Posterior vena cava (tissue), 2 donors: ENCODE measurements at regions not wholly inside any gene's neighbourhood (a gene's known extent, or its start where the extent isn't known, plus 50 kb on each side); places are given as distances from the start of the nearest gene placed in this dataset.
"Not testable (repeated sequence)": the region's sequence is repeated elsewhere in the genome, so short reads cannot be mapped to it uniquely, and the experiment has no call there.

Experiments used
- DNase-seq: peaks from one replicate; pipeline ENCODE4 v3.0.0-alpha.2; 2020; ENCODE audit warnings: low spot score
- intact Hi-C, 2 donors: fragments of 100-400 bp; cut with DNase I; formaldehyde crosslinking; loops; one replicate each; pipeline versions ENCODE4 v1.14.1 to v1.14.2; 2022 to 2023
- donor health status: DM: yes; HTN: yes; CAD: no.
- donor health status: DM: yes; HTN: yes; CAD: no.

DNA sequence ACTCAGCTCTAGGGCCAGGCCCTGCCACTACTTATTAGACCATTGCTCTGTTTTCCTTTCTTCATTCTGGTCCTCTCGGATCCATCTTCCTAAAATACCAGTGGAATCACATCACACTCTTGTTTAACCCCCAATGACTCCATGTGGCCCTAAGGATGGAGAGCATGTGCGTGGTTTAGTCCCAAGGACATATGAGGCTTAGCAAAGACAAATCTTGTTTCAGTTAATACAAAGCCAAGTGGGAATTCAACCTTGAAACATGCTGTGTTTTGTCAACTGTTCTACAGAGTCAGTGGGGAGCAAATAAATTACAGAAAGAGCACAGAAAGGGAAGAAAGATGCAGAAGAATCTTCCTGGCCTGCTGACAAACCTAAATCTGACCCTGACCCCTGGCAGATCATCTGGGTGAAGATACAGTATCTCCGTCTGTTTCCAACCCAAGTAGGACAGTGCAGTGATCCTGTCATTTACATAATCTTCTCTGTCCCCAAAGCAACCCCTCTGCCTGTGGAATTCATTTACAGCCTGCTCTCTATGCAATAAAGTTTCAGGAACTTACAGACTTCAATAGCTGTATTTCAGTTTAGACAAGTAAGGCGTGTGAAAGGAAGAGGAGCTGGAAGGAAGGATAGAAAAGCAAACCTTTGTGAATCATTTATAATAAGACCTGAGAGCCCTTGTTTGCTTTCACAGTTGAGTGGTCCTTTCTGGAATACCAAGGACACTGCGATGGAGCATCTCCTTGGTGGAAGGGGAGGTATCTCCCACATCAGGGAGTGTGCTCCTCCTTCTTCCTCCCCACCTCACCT, 144.0 kb downstream of the THBS2 start:
- no peak for DNase-seq
- intact Hi-C loops, result no loop called here

DNA sequence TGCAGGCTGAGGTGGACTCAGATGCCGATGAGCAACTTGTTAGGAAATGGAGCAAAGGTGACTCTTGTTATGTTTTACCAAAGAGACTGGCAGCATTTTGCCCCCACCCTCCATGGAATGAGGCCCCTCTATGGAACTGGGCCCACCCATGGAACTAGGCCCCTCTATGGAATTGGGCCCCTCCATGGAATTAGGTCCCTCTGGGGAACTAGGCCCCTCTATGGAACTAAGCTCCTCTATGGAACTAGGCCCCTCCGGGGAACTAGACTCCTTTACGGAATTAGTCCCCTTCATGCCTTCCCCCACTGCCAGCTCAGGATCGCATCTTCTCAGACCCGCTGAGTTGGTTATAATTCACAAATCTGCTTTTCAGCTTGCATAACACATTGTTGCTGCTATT, 144.9 kb downstream of the THBS2 start:
- DNase-seq, result no peak

DNA sequence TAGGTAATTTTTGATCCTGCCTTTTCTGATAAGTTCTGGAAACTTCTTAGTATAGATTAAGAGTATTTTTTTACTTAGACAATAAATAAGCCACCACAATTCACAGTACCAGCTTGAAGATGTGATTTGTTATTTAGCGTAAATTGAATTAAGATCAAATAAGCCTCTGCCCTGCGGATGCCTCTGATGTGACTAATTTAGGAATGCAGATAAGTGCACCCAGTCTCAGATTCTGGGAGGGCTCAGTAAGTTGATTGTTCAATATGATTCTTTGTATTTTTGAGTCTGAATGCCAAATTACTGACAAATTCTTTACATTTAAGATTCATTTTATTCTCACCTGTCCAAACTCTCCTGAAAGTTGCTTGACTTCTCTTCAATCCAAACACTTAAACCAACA, 147.5 kb downstream of the THBS2 start:
- no peak for DNase-seq
- intact Hi-C loops, result no loop called here

More for the DNA sequence above, 144.9 kb downstream of the THBS2 start:
- intact Hi-C loops, result no loop called here

DNA sequence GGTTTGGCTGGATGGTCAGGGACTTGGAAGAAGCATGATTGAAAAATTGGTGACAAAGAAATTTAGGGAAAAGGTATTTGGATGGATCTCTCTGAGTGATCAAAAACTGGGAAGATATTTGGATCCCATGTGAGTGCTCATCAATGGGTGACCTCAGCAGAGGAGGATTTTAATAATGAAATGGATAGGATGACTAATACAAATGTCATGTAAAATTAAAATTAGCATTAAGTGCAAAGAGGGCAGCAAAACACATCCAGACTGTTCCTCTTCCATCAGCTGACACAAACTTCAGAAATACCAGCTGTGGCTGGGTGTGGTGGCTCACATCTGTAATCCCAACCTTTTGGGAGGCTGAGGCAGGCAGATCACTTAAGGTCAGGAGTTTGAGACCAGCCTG, 151.7 kb downstream of the THBS2 start:
- no peak for DNase-seq
- intact Hi-C loops, result no loop called here

DNA sequence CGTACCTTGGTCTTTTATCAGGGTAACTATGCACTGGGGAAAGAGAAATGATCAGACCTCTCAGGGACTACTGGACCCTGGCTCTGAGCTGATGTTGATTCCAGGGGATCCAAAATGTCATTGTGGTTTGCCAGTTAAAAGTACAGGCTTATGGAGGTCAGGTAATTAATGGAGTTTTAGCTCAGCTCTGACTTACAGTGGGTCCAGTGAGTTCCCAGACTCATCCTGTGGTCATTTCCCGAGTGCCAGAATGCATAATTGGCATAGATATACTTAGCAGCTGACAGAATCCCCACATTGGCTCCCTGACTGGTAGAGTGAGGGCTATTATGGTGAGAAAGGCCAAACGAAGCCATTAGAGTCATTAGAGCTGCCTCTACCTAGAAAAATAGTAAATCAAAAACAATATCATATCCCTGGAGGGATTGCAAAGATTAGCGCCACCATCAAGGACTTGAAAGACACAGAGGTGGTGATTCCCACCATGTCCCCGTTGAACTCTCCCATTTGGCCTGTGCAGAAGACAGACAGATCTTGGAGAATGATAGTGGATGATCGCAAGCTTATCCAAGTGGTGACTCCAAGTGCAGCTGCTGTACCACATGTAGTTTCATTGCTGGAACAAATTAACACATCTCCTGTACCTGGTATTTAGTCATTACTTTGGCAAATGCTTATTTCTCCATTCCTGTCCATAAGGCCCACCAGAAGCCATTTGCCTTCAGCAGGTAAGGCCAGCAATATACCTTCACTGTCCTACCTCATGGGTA, 152.4 kb downstream of the THBS2 start:
- DNase-seq, result no peak
- intact Hi-C loops, result no loop called here

DNA sequence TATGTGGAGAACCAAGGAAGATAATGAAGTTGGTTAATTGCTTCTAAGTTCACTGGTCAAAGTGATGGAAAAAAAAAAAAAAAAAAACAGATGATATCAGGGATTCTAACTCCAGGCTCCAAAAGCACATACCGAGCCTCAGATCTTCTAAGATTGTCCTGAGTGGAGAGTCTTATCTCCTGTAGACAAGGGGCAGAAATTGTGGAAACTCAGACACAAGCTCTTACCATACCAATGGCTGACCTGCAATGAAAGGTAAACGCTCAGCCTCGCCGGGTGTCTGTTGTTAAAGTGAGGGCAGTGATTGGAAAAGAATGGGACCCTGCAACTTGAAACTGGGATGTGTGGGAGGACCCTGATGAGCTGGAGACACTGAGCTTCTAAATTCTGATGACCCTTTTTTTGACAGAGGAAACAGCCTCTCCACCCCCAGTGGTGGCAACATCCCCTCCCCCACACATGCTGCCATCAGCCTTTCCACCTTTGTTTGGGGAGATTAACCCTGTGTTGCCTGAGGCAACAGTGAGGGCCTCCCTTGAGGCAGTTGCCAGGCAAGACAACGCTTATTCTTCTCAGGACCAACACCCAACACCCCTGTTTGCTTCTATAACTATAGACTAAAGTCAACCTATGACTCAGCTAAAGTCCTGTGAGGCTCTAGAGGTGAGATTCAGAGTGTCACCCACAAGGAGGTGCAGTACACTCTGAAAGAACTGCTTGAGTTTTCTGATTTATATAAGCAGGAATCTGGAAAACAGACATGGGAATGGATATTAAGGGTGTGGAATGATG, 154.0 kb downstream of the THBS2 start:
- intact Hi-C loops, result no loop called here
- no peak for DNase-seq

DNA sequence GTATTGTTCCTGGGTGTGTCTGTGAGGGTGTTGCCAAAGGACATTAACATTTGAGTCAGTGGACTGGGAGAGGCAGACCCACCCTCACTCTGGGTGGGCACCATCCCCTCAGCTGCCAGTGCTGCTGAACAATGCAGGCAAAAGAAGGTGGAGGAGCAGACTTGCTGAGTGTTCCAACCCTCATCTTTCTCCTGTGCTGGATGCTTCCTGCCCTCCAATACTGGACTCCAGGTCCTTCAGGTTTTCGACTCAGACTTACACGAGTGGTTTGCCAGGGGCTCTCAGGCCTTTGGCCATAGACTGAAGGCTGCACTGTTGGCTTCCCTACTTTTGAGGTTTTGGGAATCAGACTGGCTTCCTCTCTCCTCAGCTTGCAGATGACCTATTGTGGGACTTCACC, 155.0 kb downstream of the THBS2 start:
- intact Hi-C loops, DNase-seq: not testable (repeated sequence)

DNA sequence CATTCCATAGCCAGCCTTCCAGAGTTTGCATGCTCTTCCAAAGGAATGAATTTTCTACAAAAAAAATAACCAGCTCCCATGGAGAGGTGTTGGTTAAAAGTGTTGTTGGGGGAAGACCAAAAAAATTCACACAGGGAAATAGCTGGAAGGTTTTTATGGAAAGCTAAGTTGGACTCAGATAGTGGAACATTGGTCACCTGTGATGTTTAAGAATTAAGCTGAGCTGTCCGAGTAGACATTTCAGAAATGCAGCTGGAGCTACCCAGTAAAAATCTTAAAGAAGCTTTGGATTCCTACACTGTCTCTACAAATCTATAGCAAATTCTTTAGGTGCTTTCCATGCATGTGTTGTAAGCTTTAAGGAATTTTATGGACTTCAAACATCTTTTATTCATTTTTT, 155.5 kb downstream of the THBS2 start:
- DNase-seq, result no peak
- intact Hi-C loops, result no loop called here

DNA sequence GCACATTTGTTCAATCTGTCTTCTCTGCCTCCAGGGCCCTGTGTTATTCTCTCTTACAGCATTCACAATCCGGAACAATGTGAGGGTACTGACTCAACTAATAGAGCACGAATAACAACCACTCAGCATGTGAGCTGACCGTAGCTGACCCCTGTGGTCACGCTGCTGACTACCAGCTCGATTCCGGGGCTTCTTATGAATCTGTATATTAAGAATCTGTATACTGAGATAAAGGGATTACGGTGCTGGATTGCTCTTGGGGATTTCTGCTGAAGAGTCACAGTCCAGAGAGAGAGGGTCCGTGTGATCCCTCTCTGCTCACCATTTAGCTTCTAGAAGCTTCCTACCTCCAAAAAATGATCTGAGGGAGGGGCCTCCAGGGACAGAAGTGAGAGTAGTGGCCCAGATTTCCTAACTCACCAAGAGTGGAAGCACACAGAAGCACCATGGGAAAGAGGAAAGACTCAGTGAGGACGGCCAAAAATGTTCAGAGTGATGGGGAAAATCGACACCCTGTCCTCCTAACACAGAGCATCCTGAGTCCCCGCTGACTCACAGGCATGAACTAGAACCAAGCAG, 156.2 kb downstream of the THBS2 start:
- DNase-seq, result no peak
- intact Hi-C loops, result no loop called here

DNA sequence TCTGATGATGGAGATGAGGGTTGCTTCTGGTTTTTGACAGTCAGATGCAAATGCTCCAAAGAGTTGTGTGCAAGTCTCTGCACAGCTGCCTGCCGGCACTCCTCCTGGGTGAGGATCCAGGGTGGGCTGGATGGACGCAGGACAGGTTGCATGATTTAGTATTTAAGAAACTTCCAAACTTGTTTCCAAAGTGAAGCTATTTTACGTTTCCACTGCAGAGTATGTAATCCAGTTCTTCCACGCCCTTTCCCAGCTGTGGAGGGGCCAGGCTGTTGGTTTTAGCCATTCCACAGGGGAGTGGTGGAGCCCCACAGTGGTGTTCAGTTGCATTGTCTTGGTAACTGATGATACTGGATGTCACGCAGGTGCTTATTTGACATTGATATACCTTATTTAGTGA, 157.3 kb downstream of the THBS2 start:
- intact Hi-C loops, result no loop called here
- DNase-seq, result no peak

DNA sequence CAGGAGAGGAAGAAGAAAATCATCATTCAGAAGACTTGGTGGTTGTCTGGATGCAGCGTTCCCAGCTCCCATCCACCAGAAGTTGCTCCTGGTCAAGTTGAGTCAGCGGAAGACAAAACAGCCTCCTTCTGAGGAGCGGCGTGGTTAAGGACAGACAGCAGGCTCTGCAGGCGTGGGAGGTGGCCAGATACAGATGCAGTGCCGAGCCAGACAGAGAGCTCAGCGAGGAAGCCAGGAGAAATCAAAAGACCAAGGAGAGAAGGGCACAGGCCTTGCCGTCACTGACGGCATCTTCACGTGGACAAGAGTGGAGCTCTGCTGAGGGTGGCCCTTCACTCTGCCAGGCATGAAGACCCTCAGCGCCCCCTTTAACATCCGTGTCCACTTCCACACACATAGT, 158.5 kb downstream of the THBS2 start:
- no peak for DNase-seq
- intact Hi-C loops, result no loop called here

DNA sequence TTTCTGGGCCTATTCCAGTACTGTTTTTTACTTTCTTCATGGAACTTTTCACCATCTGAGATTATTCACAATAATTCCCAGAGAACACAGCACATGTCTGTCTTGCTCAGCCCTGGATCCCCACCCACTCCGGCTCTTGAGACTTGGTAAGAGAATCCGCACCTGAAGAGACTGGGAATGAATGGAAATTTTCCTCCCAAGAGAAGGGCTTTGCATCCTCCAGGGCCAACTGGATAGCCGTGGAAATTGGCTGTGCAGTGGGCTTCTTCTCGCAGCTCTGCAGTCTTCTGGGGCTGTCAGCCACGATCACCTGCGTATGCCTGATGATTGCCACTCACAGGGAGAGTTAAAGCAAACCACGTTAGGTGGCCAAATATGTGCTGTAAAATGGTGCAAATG, 159.1 kb downstream of the THBS2 start:
- DNase-seq, result no peak
- intact Hi-C loops, result no loop called here

DNA sequence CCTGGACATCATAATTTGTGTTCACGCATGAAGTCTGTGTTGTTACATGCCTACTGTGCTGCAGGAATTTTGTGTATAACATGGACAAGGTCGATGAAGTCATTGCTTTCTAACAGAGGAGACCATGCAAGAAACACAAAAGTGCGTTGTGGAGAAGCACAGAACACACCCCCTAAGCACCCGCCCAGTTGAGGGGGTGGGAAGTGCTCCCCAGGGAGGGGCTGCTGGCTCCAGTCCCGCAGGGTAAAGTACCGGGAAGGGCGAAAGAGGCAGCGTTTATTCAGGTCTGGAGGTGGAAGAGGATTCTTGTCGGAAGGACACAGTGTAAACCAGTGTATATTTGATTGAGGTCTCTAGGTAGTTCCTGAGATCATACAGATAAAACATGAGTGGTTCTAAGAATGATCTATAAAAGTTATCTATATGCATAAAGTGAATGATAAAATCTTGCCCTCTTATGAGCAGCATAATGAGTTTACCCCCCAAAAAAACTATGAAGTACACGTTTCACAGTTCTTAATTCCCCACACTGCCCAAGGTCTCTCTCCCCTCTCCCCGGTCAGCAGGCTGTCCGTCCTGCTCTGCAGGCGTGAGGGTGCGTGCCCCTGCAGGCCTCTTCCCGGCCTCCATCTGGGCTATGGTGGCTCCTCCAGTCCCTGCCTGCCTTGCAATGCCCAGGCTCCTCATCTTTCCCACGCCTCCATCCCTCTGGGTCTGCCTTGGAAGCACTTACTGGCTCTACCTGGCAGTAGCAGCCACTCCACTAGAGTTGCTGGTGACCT, 159.7 kb downstream of the THBS2 start:
- DNase-seq, result no peak
- intact Hi-C loops, result no loop called here

DNA sequence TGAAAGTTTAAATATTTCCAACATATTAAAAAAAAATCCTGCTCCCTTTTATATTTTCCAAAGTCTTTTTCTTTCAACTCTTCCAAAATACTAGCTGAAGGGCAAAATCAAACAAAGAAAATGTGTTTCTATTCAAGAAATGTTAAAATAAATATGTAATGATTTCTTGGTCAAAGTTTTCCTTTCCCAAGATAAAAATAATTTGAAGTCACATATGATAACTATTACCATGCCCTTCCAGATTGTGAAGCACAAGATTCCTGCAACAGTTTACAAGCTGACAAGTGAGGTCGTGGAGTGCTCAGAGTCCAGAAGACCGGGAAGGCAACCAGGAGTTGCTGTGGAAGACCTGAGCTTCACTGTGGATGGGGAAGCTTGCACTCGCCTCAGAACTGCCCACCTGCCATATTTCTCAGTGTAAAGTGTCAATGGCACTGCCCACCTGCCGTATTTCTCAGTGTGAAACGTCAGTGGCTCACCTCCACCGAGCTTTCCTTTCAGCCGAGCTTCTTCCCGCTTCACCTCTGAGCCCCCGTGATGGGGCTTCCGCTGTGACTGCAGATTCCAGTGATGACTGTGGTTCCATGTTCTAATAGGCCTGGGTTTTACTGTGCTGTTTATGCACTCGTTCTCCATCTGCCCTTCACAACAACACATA, 160.5 kb downstream of the THBS2 start:
- intact Hi-C loops, result no loop called here
- no peak for DNase-seq

DNA sequence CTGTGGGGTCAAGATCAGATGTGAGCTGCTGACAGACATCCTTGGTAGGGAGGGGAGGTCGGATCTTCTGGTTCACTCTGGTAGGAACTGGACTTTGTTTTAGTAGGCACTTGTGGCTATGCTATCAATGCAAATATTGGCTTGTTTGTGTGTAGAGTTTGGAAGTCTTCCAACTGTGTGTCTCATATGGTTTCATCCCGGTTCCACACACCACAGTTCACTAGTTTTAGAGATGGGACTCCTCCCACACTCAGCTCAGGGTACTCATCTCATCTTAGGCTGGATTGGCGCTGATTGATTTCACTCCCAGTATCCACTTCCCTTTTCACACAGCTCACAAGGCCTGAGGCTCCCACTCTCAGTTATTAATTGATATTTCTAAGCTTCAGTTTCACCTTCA, 161.3 kb downstream of the THBS2 start:
- intact Hi-C loops, result no loop called here
- no peak for DNase-seq

DNA sequence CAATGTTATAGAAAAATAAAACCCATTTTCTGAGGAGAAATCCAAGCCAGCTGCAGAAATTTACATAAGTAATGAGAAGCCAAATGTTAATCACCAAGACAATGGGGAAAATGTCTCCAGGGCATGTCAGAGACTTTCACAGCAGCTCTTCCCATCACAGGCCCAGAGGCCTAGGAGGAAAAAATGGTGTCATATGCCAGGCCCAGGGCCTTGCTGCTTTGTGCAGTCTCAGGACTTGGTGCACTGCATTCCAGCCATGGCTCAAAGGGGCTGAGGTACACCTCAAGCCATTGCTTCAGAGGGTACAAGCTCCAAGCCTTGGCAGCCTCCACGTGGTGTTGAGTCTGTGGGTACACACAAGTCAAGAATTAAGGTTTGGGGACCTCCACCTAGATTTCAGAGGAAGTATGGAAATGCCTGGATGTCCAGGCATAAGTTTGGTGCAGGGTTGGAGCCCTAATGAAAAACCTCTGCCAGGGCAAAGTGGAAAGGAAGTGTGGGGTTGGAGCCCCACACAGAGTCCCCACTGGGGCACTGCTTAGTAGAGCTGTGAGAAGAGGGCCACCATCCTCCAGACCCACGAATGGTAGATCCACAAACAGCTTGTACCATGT, 163.0 kb downstream of the THBS2 start:
- DNase-seq, intact Hi-C loops: not testable (repeated sequence)

DNA sequence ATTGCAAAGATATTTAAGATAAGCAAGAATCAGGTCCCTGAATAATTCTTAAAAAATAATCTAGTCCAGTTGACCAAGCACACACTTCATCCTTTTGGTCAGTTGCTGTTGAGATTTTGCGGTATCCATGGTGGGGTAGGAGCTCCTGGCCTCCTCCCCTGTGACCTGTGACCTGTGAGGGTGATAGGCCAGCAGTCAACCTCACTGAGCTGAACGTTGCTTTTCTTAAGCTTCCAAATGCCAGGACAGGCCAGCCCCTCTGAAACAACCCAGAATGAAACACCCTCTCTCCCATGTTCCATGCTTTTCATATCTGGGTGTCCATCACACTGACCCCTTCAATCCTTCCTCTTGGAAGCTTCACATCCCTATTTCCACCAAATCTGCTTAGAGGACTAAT, 164.9 kb downstream of the THBS2 start:
- DNase-seq, result no peak
- intact Hi-C loops, result no loop called here

DNA sequence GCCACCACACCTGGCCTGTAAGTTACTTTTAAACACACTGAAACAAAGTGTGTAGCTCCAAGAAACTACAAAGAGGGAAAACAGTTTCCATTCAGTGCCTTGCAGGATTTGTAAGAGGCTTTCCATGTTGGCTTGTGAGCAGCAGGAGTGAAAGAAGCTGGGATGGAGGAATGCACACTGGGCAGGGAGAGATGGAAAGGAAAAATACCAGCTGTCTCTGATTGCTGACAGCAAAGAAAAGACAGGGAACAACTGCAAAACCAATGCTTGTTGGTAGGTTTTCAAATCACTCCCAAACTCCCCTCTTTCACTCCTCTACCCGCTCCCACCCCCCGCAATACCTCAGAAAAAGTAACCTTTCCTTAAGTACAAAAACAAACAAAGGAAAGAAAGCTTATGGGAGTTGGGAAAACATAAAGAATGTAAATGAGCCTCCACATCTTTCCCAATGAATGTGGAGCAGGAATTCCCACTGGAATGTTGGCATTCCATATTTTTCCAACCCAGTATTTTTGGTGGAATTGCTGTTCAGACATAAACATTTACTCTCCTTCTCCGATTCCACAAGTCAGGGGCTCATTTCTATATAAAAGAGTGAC, 166.1 kb downstream of the THBS2 start:
- DNase-seq, result no peak
- intact Hi-C loops, result no loop called here
